IPS-18c (cell line): ENCODE measurements at regions not wholly inside any gene's neighbourhood (a gene's known extent, or its start where the extent isn't known, plus 50 kb on each side); places are given as distances from the start of the nearest gene placed in this dataset.

Experiments
- H3K4me3 ChIP-seq: 2 replicates; pipeline ENCODE4 v1.7.0; 2013; ENCODE audit warnings: low read depth, mild to moderate bottlenecking, low read length, moderate library complexity; ENCODE audit not compliant: insufficient read depth
- H3K9me3 ChIP-seq: one replicate; pipeline ENCODE4 v1.6.1; 2013; ENCODE audit warnings: mild to moderate bottlenecking, low read length, moderate library complexity; ENCODE audit not compliant: control insufficient read depth, insufficient read depth

DNA sequence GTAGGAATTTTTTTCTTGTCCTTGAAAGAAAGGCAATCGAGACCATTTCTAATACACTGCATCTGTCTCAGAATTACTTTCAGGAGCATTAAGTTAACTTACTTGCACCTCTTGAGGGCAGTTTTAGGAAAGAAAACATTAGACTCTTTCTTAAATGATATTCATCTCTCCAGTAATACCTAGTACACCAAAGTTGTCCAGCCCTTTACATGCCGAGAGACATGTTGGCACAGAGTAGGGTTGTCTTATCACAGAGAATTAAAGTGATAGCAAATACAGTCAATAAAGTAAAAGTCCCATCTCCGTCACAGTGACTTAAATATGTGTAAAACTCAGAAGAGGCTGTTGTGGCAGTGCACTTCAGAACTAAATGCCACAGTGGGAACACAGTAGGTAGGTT is 154.3 kb upstream of the KCNN2 start:
- H3K9me3 ChIP-seq, result no peaks in the 10 kb centered on the region
- H3K4me3 ChIP-seq, result no peak overlapping the region

DNA sequence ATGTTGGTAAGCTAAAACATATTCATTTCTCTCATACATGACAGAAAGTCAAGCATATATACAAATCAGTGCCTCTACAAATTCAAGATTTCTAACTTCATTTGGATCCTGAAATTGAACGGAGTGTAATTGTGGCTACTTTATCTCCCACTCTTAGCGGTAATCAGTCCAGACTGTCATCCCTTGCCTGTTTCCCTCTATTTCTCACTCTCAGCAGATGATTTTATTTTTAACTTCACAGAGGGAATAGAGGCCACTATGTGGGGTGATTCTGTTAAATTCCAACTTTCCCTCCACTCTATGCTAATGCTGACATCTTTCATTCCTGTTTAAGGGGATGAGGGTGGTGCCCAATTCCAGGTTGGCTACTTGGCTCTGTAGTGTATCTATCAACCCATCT is 153.8 kb upstream of the KCNN2 start:
- Histone ChIP-seq H3K9me3 (no peaks in the 10 kb centered on the region), H3K4me3 (no peak overlapping the region)

DNA sequence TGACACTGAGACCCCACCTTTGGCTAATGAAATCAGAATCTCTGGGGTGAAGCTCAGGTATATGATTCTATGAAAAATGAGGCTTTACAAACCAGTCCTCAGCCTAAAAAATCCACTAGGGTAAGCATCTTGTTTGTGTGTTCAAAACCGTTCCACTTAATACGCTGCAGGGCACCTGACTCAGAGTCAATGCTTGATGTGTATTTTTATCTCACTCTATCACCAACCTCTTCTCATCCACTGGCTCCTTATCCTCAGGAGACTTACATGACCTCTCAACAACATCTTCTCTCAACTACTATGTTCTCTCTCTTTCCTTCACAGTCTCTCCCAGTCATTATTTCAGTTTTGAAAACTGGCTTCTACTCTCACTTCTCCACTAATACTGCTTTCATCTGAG is 153.3 kb upstream of the KCNN2 start:
- no peaks in the 10 kb centered on the region for H3K9me3 ChIP-seq
- no peak overlapping the region for H3K4me3 ChIP-seq

- Histone ChIP-seq H3K4me3 (no peak overlapping the region), H3K9me3 (no peaks in the 10 kb centered on the region)
Measured at GRCh38 chr5:114210662-114211061, 151.2 kb upstream of the KCNN2 start.

- Histone ChIP-seq H3K4me3 (no peak overlapping the region), H3K9me3 (no peaks in the 10 kb centered on the region)
Measured at GRCh38 chr5:114221807-114222206, 140.1 kb upstream of the KCNN2 start.

DNA sequence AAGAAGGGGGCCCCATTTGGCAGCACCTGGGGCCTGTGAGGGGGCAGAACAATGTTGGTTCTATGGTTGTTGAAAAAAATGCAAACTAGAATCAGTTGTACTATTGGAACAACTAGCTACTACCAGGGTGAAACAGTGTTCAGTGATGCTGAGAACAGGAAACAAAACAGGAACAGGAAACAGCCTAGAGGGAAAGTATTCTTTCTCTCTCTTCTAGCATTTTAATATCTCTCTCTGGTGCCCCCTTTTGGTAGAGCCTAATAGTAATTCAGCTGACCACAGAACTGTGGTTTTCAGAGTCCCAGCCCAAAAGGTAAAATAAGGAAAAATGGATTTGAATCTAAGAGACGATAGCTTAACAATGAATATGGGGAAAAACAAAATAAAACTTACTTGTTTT is 138.0 kb upstream of the KCNN2 start:
- Histone ChIP-seq H3K4me3 (no peak overlapping the region), H3K9me3 (no peaks in the 10 kb centered on the region)

- Histone ChIP-seq H3K9me3 (no peaks in the 10 kb centered on the region), H3K4me3 (no peak overlapping the region)
Measured at GRCh38 chr5:114237766-114238165, 124.1 kb upstream of the KCNN2 start.

DNA sequence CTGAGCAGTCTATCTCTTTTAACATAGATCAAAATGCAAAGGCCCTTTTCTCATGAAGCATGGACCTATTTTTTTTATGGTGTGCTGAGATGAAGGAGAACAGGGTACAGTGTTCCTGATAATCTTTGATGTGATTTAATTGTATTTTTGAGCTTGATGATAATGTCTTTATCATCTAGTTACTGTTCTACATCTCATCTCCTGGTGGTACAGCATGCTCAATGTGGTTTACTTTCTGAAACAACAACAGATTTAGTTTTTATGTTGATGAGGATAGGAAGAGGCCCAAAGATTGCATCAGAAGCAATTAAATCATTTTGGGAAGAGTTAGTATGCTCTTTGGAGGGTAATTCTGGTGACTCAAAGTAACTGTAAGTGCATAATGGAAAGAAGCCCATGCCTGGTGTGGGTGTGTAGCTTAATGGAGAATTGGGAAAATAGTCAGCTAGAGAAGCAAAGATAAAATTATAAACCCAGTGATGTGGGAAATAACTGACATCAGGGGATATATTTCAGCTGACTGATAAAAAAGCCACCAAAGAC is 123.0 kb upstream of the KCNN2 start:
- Histone ChIP-seq H3K9me3 (no peaks in the 10 kb centered on the region), H3K4me3 (no peak overlapping the region)

GRCh38 chr5:114243281-114243971 is 118.4 kb upstream of the KCNN2 start:
- H3K9me3 ChIP-seq, result no peaks in the 10 kb centered on the region
- no peak overlapping the region for H3K4me3 ChIP-seq

DNA sequence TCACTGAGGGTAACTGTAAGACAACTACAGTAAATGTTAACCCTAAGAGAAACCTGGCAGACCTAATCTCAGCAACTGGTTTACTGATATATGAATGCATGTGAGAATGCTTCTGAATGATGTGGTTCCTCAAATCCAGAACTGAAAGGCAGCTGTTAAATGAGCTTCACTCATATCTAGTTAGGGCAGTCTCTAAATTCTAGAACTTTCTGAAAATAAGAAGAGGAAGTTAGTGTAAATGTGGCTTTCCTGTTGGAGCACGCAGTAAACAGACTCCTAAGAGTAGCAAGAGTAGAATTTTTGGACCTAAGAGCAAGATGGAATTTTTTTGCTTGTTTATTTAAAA is 117.9 kb upstream of the KCNN2 start:
- no peak overlapping the region for H3K4me3 ChIP-seq

DNA sequence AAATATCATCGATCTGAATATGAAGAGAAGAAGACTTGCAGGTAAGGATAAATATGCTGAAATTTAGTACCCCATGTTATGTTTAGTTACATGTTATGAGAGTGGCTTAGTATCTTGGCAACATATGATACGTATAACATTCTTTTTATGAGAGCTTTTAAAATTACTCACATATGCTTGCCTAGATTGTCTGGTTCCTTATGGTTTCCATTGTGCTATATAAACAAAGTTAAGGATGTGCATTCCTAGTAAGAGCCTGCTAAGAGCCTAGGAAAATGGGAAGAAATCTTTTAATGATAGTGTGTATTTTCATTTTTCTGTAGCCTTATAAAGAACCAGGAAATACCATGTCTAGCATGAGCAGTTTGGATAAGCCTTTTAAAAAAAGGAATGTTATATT is 112.0 kb upstream of the KCNN2 start:
- Histone ChIP-seq H3K9me3 (no peaks in the 10 kb centered on the region), H3K4me3 (no peak overlapping the region)

More for the DNA sequence above, 117.9 kb upstream of the KCNN2 start:
- no peaks in the 10 kb centered on the region for H3K9me3 ChIP-seq

DNA sequence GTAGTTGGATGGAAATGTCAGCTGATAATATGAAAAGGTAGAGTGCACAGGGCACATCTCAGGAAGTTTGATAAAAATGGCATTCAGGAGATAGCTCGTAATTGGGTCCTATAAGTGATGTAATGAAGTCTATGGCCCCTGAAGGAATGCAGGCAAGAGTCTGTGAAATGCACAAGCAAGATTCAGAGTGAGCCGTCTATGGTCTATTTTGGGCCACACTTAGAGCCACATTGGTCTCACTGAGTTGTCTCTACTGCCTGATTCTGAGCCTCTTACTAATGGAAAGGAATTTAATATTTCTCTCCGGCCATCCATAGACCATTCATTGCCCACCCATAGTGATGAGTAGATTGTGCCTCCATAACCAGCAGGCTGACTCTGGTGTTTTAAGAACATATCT is 111.3 kb upstream of the KCNN2 start:
- Histone ChIP-seq H3K9me3 (no peaks in the 10 kb centered on the region), H3K4me3 (no peak overlapping the region)

- Histone ChIP-seq H3K4me3 (no peak overlapping the region), H3K9me3 (no peaks in the 10 kb centered on the region)
Measured at GRCh38 chr5:114252226-114252625, 109.6 kb upstream of the KCNN2 start.

DNA sequence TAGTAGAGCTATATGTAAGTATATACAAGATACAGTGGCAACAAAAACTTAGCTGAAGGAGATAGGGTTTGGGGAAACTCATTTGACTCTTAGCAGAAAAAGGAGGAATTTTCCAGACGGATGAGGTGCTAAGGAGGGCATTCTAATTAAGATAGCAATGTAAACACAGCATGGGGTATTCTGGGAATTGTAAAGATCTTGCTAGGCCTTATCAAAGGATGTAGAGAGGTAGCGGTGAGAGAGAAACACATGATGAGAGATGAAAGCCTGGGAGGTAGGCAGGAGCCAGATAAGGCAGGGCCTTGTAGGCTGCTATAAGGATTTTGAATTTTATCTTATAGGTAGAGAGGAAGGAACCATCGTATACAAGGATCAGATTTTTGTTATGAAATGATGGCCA is 106.6 kb upstream of the KCNN2 start:
- Histone ChIP-seq H3K4me3 (no peak overlapping the region), H3K9me3 (no peaks in the 10 kb centered on the region)

GRCh38 chr5:114261989-114262388 is 99.9 kb upstream of the KCNN2 start:
- H3K9me3 ChIP-seq, result no peaks in the 10 kb centered on the region
- H3K4me3 ChIP-seq, result no peak overlapping the region

- Histone ChIP-seq H3K9me3 (no peaks in the 10 kb centered on the region), H3K4me3 (no peak overlapping the region)
Measured at GRCh38 chr5:114265432-114266060, 96.3 kb upstream of the KCNN2 start.

GRCh38 chr5:114266374-114266773 is 95.5 kb upstream of the KCNN2 start:
- Histone ChIP-seq H3K9me3 (no peaks in the 10 kb centered on the region), H3K4me3 (no peak overlapping the region)

DNA sequence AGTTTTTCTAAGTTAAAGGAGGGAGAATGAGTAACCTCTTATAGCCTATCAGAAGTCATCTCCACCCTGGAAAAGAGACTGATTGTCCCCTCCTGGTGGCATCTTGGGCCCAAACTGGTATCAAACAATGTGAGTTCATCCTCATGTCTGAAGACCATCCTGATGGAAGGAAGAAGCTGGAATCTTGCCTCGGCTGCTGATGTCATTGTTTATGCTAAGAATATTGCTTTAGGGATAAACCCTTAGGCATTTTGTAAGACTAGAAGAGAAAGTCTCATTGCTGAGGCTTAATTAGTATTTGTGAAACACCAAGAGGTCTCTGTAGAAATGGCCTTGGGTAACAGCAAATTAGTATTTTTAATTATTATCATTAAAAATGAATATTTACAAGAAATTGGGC is 65.7 kb upstream of the KCNN2 start:
- Histone ChIP-seq H3K4me3 (no peak overlapping the region), H3K9me3 (no peaks in the 10 kb centered on the region)

- no peak overlapping the region for H3K4me3 ChIP-seq
Measured at GRCh38 chr5:114297915-114298314, 64.0 kb upstream of the KCNN2 start.

More at GRCh38 chr5:114297915-114298314, 64.0 kb upstream of the KCNN2 start:
- H3K9me3 ChIP-seq, result no peaks in the 10 kb centered on the region
